MM.1S (cell line): ENCODE measurements at regions not wholly inside any gene's neighbourhood (a gene's known extent, or its start where the extent isn't known, plus 50 kb on each side); places are given as distances from the start of the nearest gene placed in this dataset.

Experiments used
- EZH2 ChIP-seq: fragments of 300-600 bp; sonication (generic); optimal IDR thresholded peaks from 2 replicates; pipeline ENCODE3; 2017; ENCODE audit warnings: low read depth, mild to moderate bottlenecking, antibody characterized with exemption, low read length, mixed read lengths
- EZH2phosphoT487 ChIP-seq: fragments of 300-600 bp; sonication (generic); IDR thresholded peaks from 2 replicates; pipeline ENCODE4 v1.6.1; 2018; ENCODE audit warnings: antibody characterized with exemption, low read length
- TF ChIP-seq, protein P1 (sequence below): fragments of 300-600 bp; sonication (generic); IDR thresholded peaks from 2 replicates; pipeline ENCODE4 v1.5.1; 2016; ENCODE audit warnings: antibody characterized with exemption, low read length, mixed read lengths

DNA sequence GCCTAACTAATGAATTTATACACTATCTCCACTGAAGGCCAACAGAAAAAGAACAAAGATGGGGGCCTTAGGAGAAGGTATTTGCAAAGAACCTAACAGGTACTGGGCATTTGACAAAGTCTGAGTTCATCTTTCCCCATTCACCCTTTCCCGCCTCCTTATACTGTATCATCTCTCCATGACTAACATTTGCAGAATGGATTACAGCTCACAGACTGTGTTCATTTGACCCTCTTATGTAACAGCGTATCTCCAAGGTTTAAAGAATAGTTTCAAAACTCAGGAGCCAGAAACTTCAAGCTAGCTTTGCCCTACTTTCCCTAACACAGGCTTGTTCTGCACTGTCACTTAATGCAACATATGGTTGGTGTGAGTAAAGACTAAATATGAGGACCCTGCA is 238.7 kb upstream of the CELF2 start:
- TF ChIP-seq, protein P1, sequence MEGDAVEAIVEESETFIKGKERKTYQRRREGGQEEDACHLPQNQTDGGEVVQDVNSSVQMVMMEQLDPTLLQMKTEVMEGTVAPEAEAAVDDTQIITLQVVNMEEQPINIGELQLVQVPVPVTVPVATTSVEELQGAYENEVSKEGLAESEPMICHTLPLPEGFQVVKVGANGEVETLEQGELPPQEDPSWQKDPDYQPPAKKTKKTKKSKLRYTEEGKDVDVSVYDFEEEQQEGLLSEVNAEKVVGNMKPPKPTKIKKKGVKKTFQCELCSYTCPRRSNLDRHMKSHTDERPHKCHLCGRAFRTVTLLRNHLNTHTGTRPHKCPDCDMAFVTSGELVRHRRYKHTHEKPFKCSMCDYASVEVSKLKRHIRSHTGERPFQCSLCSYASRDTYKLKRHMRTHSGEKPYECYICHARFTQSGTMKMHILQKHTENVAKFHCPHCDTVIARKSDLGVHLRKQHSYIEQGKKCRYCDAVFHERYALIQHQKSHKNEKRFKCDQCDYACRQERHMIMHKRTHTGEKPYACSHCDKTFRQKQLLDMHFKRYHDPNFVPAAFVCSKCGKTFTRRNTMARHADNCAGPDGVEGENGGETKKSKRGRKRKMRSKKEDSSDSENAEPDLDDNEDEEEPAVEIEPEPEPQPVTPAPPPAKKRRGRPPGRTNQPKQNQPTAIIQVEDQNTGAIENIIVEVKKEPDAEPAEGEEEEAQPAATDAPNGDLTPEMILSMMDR: no peak
- TF ChIP-seq EZH2phosphoT487: no peak
- TF ChIP-seq EZH2: no peak
